Esophagus (tissue), 2 donors: ENCODE measurements at regions not wholly inside any gene's neighbourhood (a gene's known extent, or its start where the extent isn't known, plus 50 kb on each side); places are given as distances from the start of the nearest gene placed in this dataset.

Experiments used
- H3K27ac ChIP-seq, 2 donors: one replicate each; pipeline ENCODE4 v1.5.1; 2013; ENCODE audit warnings: low read depth in 2 of 2, mild to moderate bottlenecking in 2 of 2, inconsistent platforms in 1 of 2, low read length in 1 of 2, moderate library complexity in 1 of 2
- H3K27me3 ChIP-seq, 2 donors: one replicate each; pipeline ENCODE4 v1.6.1; 2013; ENCODE audit warnings: low read length in 2 of 2, control low read depth in 1 of 2, mild to moderate bottlenecking in 1 of 2; ENCODE audit not compliant: insufficient read depth in 2 of 2, control insufficient read depth in 1 of 2
- H3K36me3 ChIP-seq, 2 donors: one replicate each; pipeline ENCODE4 v1.6.1; 2013; ENCODE audit warnings: low read length in 1 of 2; ENCODE audit not compliant: control insufficient read depth in 2 of 2, insufficient read depth in 2 of 2
- H3K4me1 ChIP-seq, 2 donors: one replicate each; pipeline ENCODE4 v1.6.1; 2013; ENCODE audit warnings: low read length in 1 of 2; ENCODE audit not compliant: control insufficient read depth in 2 of 2, insufficient read depth in 2 of 2
- H3K4me3 ChIP-seq, 2 donors: one replicate each; pipeline ENCODE4 v1.5.1; 2013; ENCODE audit warnings: low read length in 2 of 2, mild to moderate bottlenecking in 2 of 2, low read depth in 1 of 2, moderate library complexity in 1 of 2
- H3K9me3 ChIP-seq, 2 donors: one replicate each; pipeline ENCODE4 v1.6.1; 2013; ENCODE audit warnings: mild to moderate bottlenecking in 2 of 2, low read depth in 1 of 2, low read length in 1 of 2, moderate library complexity in 1 of 2; ENCODE audit not compliant: control insufficient read depth in 2 of 2, insufficient read depth in 1 of 2
- WGBS, 2 donors: extraction: QIAGEN DNeasy Blood & Tissue Kit; methylation state at CpG; one replicate each; pipeline ENCODE4 v1.1.7; 2013; 5-methylcytosine and 5-hydroxymethylcytosine counted together
- donor health status: healthy with polysubstance abuse.
- donor health status: Bipolar disorder and iron deficiency.

DNA sequence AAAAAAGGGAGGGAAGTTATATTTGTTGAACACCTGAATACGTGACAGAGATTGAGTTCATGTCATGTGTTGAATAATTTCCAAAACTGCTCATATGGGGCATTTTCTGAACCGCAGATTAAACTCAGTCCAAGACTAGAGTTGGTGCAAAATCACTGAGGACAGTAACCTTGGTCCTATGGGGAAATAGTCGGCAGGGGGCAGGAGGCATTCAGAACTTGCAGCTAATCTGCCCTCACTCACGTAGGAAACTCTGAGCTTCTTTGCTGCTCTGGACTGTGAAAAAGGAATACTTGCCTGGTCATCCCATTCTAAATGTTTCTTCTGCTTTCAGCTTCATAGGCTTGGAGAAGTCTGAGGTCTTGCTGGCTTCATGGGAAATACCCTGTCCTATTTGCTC is 228.3 kb upstream of the ZP4 start:
- 60 to 67% methylated on average over 4 of the region's 4 CpGs for WGBS, 2 donors
- Histone ChIP-seq H3K27ac (no peak overlapping the region), H3K9me3 (no peaks in the 10 kb centered on the region), H3K4me1 (no peaks in the 10 kb centered on the region), H3K4me3 (no peak overlapping the region), H3K36me3 (no peaks in the 10 kb centered on the region), H3K27me3 (no peaks in the 10 kb centered on the region)

DNA sequence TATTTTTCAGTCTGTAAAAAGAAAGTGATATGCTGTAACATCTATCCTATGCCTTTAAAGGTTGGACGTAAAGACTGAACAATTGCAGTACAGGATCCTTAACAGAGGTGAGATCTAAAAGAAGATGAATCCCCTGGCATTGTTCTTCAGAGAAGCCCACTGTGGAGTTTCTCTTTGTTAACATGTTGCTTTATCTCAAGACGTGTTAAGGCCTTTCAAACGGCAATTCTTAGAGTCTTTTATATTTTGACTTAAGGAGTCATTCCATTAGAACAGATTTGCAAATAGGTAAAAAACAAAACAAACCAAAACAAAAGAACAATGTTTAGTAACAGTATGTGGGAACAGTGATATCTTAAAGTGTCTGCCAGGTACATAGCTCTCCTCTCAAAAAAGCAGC is 225.1 kb upstream of the ZP4 start:
- no peaks in the 10 kb centered on the region for H3K9me3 ChIP-seq
- H3K4me3 ChIP-seq = no peak overlapping the region
- WGBS, 2 donors = 77 to 82% methylated on average over 3 of the region's 3 CpGs
- no peaks in the 10 kb centered on the region for H3K36me3 ChIP-seq
- no peaks in the 10 kb centered on the region for H3K4me1 ChIP-seq
- H3K27ac ChIP-seq = no peak overlapping the region
- H3K27me3 ChIP-seq = no peaks in the 10 kb centered on the region

DNA sequence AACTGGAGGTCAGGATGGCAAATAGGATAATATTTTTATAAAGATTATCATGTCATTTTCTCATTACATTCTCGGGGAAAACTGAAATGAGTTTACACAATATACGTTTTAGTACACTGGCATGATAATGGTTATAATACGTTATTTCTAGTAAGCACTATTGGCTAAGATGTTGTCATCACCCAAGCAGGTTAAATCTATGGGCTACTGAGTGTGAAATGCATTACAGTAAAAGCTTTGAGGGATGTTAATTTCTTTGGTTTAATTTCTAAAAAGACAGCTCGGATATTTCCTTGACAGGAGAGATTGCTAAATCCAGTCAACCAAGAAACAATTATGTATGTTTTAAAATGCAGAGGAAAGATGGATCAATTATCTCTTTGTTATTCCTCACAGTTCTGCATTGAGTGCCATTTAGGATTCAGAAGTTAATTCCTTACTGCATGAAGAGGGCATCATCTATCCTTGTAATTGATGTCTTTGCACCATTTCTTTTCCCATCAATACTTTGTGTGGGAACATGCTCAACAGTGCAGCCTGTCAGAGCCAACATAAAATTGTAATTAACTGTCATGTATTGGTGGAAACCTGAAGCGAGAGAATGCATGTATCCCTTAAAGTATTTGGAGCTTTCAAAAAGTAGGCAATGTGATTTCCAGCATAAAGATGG is 222.4 kb upstream of the ZP4 start:
- H3K4me1 ChIP-seq = no peaks in the 10 kb centered on the region
- no peaks in the 10 kb centered on the region for H3K27me3 ChIP-seq
- WGBS, 2 donors = 71 to 78% methylated on average over 5 of the region's 5 CpGs
- H3K27ac ChIP-seq = no peak overlapping the region
- H3K9me3 ChIP-seq = no peaks in the 10 kb centered on the region
- H3K4me3 ChIP-seq = no peak overlapping the region
- H3K36me3 ChIP-seq = no peaks in the 10 kb centered on the region

DNA sequence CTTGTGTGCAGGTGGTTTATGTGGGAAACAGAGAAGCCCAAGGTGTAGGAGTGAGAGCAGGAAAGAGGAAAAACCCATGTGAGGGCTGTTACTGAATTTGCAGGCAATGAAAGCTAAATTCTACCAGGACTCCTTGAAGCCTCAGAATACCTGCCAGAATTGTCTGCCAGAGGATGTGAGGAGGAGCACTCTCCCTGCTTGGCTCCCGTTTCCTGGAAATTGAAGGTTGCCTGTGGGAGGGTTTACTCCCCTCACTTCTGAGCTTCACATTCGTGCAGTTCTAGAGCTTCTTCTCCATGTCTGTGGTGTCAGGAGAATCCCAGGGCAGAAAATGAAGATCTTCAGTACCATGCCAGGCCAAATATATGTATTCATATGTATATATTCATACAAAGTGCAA is 220.8 kb upstream of the ZP4 start:
- 51 to 55% methylated on average over 2 of the region's 2 CpGs for WGBS, 2 donors
- no peak overlapping the region for H3K4me3 ChIP-seq

DNA sequence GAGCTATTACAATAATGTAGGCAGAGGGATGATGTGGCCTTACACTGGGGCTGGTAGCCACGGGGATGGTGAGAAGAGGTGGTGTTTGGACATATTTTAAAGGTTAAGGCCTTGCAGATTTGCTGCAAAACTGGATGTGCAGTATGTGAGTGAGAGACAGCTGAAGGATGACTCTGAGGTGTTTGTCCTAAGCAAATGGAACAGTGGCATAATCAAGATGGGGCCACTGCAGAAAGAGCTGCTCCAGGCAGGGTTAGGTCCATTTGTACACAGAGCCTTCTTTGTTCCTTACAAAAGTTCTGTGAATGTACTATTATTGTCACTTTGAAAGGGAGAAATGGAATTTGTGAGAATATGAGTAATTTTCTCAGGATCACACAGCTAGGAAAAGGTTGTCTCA is 220.4 kb upstream of the ZP4 start:
- no peak overlapping the region for H3K4me3 ChIP-seq
- H3K9me3 ChIP-seq = no peaks in the 10 kb centered on the region
- H3K27me3 ChIP-seq = no peaks in the 10 kb centered on the region
- no peaks in the 10 kb centered on the region for H3K36me3 ChIP-seq
- WGBS, 2 donors = 62 to 71% methylated on average over 1 of the region's 1 CpG
- no peak overlapping the region for H3K27ac ChIP-seq
- no peaks in the 10 kb centered on the region for H3K4me1 ChIP-seq

More for the DNA sequence above, 220.8 kb upstream of the ZP4 start:
- H3K4me1 ChIP-seq = no peaks in the 10 kb centered on the region
- H3K27me3 ChIP-seq = no peaks in the 10 kb centered on the region
- no peaks in the 10 kb centered on the region for H3K9me3 ChIP-seq
- no peak overlapping the region for H3K27ac ChIP-seq
- no peaks in the 10 kb centered on the region for H3K36me3 ChIP-seq

DNA sequence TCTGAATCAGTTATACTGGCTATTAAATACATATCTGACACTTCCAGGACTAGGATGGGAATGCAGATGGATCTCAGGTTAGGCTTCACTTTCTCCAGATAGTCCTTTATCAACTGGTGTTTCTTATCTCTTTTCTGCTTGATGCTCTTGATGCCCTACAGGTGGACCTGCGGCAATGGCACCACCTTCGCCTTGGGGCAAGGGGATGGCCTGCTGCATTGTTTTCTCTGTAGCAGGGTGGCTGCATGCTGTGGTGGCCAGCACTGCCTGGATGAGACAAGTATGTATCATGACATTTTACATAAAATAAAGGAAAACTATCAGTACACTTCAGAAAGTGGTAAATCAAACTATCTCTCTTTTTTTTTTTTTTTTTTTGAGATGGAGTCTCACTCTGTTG is 217.7 kb upstream of the ZP4 start:
- Histone ChIP-seq H3K27ac (no peak overlapping the region), H3K4me1 (no peaks in the 10 kb centered on the region), H3K4me3 (no peak overlapping the region), H3K27me3 (no peaks in the 10 kb centered on the region), H3K9me3 (no peaks in the 10 kb centered on the region), H3K36me3 (no peaks in the 10 kb centered on the region)
- WGBS, 2 donors = 87 to 90% methylated on average over 2 of the region's 2 CpGs

DNA sequence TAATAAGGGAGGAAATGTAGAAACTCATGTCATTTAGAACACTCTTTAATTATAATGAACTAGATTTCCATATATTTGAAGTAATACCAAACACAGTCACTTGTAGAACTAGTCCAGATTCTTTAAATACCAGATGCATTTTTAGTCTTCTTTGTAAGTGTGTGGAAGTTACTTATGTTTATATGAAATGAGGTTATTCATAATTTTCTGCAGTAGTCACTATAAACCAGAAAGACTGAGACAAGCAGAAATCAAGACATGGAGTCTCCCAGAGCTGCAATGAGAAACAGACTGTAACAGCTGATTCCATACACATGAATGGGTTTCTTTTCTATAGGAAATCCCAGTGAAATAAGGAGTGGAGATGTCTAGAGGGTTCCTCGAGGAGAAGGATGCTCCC is 216.6 kb upstream of the ZP4 start:
- no peak overlapping the region for H3K27ac ChIP-seq
- H3K9me3 ChIP-seq = no peaks in the 10 kb centered on the region
- H3K36me3 ChIP-seq = no peaks in the 10 kb centered on the region
- H3K27me3 ChIP-seq = no peaks in the 10 kb centered on the region
- no peak overlapping the region for H3K4me3 ChIP-seq
- H3K4me1 ChIP-seq = no peaks in the 10 kb centered on the region
- WGBS, 2 donors = 52 to 68% methylated on average over 1 of the region's 1 CpG

DNA sequence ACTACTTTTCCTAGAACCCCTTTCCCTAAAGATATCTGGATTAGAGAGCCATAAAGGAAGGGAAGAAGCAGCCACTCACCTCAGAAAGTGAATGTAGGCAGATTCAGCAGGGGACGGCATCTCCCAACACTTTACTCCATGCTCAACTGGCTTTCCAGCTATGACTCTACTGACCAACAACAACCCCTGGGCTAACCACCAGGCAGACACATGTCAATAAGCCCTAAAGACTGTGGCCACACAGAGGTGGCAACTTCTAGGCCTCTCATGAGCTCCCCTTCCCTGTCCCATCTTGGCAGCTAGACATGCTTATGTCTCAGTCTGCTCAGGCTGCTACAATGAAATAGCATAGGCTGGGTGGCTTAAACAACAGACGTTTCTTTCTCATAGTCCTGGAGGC is 214.0 kb upstream of the ZP4 start:
- 48 to 49% methylated on average over 2 of the region's 2 CpGs for WGBS, 2 donors
- Histone ChIP-seq H3K27me3 (no peaks in the 10 kb centered on the region), H3K4me1 (no peaks in the 10 kb centered on the region), H3K36me3 (no peaks in the 10 kb centered on the region), H3K9me3 (peaks cover 0 to 3% of the 10 kb centered on the region in 2 donors), H3K4me3 (no peak overlapping the region), H3K27ac (no peak overlapping the region)

DNA sequence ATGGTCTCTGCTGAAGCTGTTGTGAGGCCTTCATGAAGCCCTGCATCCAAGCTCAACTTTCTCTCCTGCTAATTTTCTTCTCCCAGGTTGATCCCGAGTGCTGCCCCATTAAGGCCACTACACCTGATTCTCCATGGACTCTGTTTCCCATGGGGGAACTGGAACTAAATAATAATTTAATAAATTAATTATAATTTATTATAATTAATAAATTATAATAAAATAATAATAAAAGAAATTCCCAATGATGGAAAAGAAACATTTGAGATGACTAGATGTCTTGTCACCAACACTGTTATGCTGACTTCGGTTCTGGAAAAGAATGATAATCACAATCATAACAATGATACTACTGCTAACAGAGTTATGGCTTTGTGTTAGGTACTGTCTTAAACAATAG is 211.2 kb upstream of the ZP4 start:
- WGBS, 2 donors = 89% methylated on average over 2 of the region's 2 CpGs
- H3K4me1 ChIP-seq = no peaks in the 10 kb centered on the region

DNA sequence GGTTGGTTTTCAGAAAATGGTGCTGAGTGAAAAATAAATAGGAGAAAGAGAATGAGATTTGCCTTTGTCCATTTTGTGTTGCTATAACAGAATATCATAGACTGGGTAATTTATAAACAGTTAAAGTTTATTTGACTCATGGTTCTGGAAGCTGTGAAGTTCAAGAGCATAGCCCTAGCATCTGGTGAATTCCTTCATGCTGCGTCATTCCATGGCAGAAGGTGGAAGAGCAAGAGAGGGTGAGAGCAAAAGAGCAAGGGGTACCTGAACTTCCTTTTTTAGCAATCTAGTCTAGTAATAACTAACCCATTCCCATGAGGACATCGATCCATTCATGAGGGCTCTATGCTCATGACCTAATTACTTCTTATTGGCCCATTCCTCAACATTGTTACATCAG is 209.1 kb upstream of the ZP4 start:
- no peaks in the 10 kb centered on the region for H3K4me1 ChIP-seq
- H3K4me3 ChIP-seq = no peak overlapping the region
- no peaks in the 10 kb centered on the region for H3K27me3 ChIP-seq
- no peaks in the 10 kb centered on the region for H3K36me3 ChIP-seq
- no peak overlapping the region for H3K27ac ChIP-seq
- WGBS, 2 donors = 93 to 95% methylated on average over 2 of the region's 2 CpGs
- H3K9me3 ChIP-seq = peaks cover 0 to 3% of the 10 kb centered on the region in 2 donors

More for the DNA sequence above, 211.2 kb upstream of the ZP4 start:
- peaks cover 0 to 3% of the 10 kb centered on the region in 2 donors for H3K9me3 ChIP-seq
- H3K4me3 ChIP-seq = no peak overlapping the region
- H3K27ac ChIP-seq = no peak overlapping the region
- H3K36me3 ChIP-seq = no peaks in the 10 kb centered on the region
- H3K27me3 ChIP-seq = no peaks in the 10 kb centered on the region
